ENCODE measurements at regions not wholly inside any gene's neighbourhood (a gene's known extent, or its start where the extent isn't known, plus 50 kb on each side); places are given as distances from the start of the nearest gene placed in this dataset.

DNA sequence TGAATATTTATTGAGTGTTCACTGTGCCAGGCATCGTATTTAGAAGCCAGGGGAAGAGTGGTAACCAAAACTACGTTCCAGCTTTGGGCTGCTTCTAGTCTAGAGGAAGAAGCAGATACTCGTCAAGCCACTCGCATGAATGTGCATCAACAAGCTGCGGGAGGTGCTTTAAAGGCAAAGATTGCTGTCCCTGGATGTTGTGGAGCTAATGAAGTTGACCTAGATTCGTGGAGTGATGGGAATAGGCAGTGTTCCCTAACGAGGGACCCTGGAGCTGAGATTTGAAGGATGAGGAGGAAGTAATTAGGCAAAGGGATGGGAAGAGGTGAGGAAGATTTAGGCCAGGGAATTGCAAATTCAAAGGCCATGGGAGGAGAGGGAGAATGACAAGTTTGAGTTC is 118.9 kb downstream of the TMEM170B start:
- peak overlapping the region; percentile 54; the same call in 1 of the 2 replicates for H3K27ac ChIP-seq
- TF ChIP-seq, protein P1, sequence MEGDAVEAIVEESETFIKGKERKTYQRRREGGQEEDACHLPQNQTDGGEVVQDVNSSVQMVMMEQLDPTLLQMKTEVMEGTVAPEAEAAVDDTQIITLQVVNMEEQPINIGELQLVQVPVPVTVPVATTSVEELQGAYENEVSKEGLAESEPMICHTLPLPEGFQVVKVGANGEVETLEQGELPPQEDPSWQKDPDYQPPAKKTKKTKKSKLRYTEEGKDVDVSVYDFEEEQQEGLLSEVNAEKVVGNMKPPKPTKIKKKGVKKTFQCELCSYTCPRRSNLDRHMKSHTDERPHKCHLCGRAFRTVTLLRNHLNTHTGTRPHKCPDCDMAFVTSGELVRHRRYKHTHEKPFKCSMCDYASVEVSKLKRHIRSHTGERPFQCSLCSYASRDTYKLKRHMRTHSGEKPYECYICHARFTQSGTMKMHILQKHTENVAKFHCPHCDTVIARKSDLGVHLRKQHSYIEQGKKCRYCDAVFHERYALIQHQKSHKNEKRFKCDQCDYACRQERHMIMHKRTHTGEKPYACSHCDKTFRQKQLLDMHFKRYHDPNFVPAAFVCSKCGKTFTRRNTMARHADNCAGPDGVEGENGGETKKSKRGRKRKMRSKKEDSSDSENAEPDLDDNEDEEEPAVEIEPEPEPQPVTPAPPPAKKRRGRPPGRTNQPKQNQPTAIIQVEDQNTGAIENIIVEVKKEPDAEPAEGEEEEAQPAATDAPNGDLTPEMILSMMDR (conservative IDR thresholded peaks at IDR 0.05): no peak
- no peak for TF ChIP-seq ZFX (IDR thresholded peaks at IDR 0.05)

DNA sequence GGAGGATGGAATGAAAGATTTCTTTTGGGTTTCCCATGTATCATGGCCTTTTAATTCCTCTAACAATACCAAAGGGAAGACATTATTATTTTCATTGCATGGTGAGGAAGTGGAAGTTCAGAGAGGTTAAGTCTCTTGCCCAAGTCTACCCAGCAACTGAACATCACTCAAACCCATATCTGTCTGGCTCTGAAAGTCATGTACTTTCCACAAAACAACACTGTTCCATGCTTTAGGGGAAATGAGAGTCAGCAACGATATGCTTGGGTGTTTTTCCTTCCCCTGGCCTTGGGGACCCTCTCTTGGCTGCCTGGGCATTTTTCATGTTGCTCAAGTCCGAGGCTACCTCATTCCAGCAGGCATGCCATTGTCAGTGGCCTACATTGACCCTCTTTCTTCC is 118.8 kb downstream of the ADTRP start:
- no peak overlapping the region for H3K27ac ChIP-seq
- TF ChIP-seq ZFX (IDR thresholded peaks at IDR 0.05): no peak
- TF ChIP-seq, protein P1 (conservative IDR thresholded peaks at IDR 0.05): no peak

DNA sequence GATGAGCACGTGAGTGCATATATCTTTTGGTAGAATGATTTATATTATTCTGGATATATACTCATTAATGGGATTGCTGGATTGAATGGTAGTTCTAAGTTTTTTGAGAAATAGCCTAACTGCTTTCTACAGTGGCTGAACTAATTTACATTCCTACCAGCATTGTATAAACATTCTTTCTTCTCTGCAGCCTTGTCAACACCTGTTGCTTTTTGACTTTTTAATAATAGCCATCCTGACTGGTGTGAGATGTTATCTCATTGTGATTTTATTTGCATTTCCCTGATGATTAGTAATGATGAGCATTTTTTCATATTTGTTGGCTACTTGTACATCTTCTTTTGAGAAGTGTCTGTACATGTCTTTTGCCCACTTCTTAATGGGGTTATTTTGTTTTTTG is 116.3 kb downstream of the ADTRP start:
- no peak for TF ChIP-seq ZFX (IDR thresholded peaks at IDR 0.05)
- TF ChIP-seq, protein P1 (conservative IDR thresholded peaks at IDR 0.05): no peak
- H3K27ac ChIP-seq: no peak overlapping the region

DNA sequence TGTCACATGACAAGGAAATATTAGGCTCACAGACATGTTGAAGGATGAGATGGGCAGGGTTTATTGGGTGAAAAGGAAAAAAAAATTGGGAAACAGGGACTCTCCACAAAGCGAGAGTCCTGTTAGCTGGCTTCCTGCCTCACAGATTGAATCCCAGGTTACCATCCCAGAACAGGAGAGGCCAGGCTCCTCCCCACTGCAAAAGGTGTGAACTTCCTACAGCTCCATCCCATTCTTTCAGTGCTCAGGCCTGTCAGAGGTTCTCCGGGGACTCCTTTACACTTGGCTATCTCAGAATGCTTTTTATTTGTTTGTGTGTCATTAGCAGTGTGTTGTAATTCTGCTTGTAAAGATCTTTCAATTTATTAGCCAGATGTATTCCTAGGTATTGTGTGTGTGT is 115.1 kb downstream of the ADTRP start:
- TF ChIP-seq, protein P1 (conservative IDR thresholded peaks at IDR 0.05): no peak
- no peak for TF ChIP-seq ZFX (IDR thresholded peaks at IDR 0.05)
- no peak overlapping the region for H3K27ac ChIP-seq

Measured in C4-2B (cell line).